Hematopoietic multipotent progenitor cell treated with erythropoietin and hydrocortisone succinate and interleukin-3 and kit ligand, for 4 days (in vitro differentiated cells): ENCODE measurements at regions not wholly inside any gene's neighbourhood (a gene's known extent, or its start where the extent isn't known, plus 50 kb on each side); places are given as distances from the start of the nearest gene placed in this dataset.
"Not testable (repeated sequence)": the region's sequence is repeated elsewhere in the genome, so short reads cannot be mapped to it uniquely, and the experiment has no call there.

Experiments used
- DNase-seq: peaks from one replicate; pipeline ENCODE4 v3.0.0-alpha.2; 2015

DNA sequence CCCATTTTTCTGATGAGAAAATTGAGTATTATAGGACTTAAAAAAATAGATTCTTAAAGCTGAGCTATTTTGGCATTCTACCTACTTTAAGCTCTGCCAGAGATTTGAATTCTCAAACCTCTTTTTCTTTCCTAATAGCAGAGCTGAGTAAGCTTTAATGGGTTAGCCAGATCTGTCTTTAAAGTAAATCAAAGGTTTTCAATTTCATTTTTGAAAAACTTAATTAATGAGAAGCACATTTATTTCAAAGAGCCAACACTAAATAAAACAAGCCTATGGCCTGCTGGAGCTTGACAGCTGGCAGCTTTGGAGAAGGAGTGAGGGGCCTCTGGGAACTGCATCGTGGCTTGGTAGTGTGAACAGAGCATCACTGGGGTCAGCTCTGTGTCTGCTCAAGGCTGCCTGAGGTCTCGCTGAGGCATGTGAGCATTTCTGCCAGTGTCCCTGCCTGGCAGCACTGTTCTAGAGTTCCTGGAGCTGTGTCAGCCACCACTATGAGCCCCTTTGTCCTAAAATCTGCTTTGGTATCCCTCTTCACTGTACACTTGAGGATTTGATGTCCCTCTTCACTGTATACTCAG is 50.4 kb upstream of the PRSS23 start:
- no peak for DNase-seq

DNA sequence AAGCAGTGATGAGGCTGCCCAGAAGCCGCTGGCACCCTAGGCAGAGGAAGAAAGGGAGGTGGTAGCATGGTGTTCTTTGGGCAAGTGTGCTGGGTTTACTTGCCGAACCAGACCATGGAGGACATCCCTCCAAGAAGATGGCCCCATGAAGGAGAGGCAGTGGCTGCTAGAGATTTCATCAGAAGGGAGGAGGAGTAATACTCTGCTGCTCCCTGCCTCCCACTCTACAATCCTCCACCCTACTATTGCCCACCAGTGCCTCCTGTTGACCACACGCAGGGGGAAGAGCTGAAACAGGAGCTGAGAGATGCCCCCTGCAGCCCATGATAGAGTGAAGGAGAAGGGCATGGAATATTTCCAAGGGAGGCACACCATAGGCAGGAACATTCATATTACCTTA is 51.0 kb upstream of the PRSS23 start:
- peak; percentile 22 for DNase-seq

DNA sequence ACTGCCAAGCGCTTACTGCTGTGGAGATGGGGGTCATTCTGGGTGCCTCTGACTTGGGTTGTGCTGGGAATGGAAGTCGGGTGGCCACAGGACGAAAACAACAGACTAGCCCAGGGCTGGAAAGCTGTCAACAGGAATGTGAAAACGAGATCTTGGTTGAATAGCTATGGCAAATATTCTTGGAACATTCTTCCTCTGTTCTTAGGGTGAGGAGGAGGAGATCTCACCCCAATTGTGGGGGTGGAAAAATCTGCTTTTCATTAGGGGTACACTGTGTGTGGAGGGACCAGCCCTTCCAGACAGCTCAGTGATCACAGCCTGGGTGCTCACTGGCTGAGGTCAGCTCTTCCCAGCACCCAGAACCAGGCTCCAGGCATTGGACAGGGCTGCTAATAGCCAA is 52.0 kb upstream of the PRSS23 start:
- DNase-seq = no peak

DNA sequence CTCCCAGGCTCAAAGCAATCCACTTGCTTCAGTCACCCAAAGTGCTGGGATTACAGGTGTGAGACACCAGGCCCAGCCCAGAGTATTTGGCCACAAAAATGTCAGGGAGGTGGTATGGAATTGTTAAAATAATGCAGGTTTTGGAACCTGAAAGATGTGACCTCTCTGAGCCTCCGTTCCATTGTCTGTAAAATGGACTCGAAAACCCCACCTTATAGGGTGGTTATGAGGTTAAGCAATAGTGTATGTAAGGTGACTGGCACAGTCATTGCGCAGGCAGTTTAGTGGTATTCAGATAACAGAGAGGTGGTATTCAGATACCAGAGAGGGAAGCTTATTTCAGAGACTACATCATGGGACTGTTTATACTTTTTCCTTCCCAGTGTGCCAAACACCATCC is 52.5 kb upstream of the PRSS23 start:
- peak; percentile 23 for DNase-seq

DNA sequence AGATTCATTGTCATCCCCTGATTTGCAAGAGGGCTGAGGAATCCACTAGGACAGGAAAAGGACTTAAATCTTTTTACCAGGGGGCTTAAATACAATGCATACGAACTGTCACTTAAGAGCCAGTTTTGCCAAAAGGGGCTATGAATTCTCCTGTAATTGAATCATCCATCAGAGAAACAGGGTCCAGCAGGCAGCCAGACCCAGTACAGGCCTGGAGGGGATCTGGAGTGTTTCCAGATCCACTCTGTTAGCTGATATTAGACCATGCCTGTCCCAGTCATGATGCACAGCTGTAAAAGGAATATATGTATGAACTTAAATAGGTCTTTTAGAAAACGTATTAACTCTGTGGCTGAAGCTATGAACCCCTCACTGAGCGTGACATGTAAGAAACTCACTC is 53.8 kb upstream of the PRSS23 start:
- no peak for DNase-seq

DNA sequence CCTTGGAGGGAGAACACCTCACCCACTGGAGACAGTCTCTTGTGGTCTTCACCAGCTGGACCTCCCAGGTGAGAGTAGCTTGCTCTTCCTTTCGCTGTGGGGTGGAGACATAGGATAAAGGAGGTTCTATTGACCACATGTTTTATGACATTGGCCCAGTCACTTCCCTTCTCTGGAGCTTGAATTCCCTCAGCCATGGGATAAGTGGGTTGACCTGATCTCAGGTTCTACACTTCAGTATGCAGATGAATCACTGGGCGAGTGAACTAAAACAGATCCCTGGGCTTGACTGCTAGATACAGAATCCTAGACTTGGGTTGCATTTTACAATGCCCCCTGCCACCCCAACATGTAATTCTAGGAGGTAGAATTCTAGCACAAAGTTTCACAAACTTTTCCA is 54.8 kb upstream of the PRSS23 start:
- no peak for DNase-seq

DNA sequence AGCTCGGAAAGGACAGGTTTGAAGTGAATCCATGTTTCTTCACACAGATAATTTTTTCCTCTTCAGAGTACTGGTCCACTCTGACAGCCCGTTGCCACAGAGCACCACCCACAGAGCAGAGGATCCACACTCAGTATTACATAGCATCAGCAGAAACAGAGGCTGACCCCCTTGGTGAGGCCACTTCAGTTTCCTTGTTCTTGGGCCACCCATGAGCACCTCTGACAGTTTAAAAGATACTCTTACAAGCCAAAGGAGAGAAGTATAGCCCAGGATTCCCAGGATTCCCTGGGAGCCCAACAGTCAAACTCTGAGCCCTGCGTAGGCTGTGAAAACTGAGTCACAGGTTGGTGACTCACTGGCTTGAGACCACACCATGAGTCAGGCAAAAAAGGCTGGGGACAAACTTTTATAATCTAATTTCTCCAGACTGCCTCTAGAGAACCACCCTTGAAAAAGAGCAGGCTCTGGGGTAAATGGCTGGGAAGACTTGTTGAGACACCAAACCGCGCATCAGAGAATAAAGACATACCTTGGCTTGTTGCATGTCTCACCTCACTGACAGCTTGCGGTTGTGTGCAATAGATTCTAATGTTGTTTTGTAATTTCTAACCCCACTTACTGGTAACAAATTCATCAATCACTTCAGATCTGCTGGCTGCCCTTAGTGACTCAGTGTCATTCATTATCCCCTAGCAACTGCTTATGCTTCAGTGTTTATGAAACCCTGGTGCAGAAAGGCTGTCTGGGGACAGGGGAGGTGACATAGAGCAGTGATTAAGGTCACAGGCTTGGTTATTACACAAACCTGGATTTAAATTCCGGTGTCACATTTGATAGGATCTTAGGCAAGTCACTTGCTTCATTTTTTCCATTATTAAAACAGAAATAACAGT is 56.9 kb upstream of the PRSS23 start:
- peak; percentile 91 for DNase-seq

DNA sequence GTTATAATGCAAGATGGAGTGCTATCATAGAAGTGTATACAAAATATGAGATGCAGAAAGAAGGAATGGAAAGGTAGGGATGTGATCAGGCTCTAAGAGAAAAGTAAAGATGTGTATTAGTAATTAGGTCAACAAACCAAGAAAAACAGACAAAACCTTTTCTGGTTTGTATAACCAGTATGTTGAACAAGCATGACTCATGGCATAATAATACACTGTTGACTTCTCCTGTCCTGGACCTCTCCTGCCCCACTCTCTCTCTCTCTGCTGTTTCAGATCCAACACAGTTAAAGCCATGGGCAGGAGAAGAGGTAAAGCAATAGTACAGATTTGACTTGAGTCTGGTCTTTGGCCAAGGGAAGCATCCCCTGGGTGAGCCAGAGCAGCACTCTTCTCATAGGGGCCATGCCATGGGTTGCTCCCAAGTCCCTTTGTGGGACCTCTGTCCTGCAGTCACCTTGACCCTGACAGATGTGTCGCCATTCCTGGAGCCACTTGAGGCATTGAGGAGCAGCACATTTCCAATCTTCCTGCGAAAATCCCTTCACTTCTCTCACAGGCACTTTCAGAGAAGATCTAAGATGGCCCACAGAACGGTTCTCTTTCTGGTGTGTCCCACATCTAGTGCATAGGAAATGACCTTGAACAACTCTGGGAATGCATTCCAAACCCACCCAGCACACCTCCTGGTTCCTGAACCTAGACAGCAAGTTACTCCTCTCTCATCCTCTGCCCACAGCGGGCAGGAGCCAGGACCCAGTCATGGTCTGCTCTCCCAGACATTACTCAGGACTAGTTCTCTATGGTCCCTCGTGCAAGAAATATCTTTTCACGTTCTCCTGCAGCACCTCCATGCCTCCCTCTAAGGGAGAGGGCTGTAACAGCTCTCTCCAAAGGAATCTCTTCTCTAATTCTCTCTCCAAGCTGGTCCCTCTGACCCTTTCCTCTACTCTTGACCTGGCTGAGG is 58.2 kb upstream of the PRSS23 start:
- no peak for DNase-seq

DNA sequence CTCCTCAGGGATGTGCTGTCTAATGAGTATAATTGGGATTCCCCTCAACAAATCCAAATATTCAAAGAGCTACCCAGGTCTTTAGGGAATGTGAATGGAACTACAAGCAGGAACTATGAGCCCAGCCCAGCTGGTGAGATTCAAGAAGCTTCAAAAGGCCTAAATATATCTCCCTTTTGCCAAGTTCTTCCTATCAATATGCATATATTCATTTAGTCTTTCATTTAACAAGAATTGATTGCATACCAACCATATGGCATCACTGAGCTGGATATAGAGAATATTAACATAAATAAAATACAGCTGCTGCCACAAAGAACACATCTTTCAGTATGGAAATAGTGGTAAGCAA is 58.9 kb upstream of the PRSS23 start:
- no peak for DNase-seq

DNA sequence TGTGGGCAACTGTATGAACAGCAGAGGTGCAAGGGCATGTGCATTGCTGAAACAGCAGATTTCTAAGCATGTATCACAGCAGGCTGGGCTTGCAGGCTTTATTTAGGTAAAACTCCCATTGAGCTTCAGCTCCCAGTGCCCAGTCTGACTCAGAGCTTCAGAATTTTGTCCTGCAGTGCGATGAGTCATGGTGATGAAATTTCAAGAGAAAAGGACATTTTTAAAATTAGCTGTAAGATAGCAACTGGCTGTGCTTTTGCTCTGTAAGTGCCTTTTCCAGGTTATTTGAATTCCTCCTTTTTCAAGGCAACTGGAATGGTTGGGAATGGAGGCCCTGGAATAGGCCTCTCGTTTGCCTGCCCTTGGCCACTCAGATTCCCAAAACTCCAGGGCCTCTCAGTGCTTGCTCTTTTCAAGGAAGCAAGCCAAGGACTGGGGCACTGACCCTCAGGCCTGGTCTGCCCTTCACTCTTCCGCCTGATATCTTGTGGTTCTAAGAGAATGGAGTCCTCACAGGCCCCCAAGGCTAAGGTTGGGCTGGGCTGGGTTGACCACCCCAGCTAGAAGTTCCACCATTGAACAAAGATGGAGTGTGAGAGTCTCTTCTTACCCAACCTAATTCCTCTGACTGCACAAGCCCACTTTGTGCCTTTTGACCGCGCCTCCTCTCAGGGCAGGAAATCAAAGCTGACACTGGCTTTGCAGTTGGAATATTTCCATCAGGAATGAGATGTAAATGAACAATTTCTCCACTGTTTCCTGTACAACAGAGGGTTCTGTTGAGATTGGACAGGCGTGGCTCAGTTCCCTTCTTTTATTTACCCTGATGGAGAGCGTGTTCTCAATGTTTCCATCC is 59.5 kb upstream of the PRSS23 start:
- peak; percentile 77 for DNase-seq

DNA sequence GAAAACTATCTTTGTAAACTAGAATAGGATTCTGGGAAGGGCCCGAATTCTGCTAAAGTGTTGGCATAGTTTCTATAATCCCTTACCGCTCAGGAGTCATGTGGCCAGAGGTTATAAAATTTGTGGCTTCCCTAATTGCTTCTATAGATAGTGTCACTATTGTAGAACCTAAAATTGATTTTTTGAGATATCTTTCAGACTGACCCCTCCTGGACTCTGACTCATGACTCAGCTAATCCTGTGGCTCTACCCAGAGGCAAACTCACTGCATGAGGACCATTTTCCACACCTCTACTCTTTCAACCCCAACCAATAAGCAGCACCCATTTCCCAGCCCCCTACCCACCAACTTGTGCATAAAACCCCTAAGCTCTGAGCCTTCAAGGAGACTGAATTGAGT is 61.8 kb upstream of the PRSS23 start:
- no peak for DNase-seq

DNA sequence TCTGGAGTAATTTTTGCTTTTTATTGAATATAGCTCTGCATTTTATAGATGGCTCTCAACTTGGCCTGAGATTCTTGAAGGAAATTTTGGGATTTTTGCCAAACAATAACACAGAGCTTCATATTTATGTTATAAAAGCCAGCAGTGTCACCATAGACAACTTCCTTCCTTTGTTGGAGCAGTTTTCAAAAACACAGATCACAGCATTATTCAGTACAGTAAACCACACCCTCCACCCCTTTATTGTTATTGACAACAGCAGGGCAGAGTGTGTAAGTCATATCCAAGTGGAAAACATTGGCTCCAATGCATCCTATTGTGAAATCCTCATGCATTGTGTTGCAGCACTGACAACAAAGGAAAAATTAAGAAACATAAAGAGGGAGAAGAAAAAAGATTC is 62.6 kb upstream of the PRSS23 start:
- no peak for DNase-seq

DNA sequence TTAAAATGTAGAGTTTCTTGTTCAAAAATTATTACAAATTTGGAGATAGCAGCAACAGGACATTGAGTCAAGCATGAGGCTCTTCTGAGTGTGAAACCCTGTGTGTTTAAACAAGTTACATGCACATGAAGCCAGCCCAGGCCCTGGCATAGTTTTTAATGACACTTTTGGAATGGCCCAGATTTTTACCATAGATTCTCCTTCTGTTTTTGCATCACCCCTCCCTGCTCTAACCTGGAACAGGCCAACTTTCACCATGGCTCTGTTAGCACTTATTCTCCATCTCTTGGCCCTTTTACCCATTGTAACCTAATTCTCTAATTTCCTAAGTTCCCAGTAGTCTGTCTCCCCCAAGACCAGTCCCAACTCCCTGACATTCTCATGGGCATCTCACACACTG is 63.1 kb upstream of the PRSS23 start:
- no peak for DNase-seq

DNA sequence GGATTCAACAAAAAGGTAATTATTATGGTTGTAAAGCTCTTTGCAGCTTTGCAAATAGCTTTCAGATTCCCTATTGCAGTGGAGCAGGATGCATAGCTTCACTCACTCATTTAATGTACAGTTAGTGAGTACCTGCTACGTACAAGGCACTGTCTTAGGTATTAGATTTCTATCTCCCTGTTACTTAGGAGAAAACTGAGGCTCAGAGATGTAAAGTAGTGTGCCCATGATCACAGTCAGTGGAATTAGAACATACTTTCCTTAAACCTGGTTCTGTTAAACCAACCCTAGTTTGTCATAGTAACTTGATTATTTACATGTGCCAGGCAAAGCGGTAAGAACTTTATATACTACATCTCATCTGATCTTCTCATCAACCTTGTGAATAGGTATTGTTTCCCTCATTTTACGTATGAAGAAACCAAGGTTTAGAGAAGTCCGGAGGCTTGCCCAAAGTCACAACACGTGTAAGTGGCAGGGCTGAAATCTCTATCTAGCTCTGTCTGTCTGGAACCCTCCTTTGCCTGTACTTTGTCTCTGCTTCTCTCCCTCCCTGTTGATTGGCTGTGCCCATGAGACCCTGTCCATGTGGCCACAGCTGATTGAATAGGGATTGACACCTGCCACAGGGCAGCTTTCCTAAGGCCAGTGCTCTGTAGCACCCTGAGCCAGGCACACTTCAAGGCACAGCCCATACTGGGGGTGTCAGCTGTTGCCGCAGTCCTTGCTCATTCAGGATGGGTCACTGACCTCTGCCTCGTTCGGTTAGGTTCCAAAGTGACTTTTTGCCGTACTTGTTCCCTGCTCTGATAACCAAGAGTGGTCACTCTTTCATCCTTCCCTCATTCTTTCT is 63.8 kb upstream of the PRSS23 start:
- DNase-seq = no peak

DNA sequence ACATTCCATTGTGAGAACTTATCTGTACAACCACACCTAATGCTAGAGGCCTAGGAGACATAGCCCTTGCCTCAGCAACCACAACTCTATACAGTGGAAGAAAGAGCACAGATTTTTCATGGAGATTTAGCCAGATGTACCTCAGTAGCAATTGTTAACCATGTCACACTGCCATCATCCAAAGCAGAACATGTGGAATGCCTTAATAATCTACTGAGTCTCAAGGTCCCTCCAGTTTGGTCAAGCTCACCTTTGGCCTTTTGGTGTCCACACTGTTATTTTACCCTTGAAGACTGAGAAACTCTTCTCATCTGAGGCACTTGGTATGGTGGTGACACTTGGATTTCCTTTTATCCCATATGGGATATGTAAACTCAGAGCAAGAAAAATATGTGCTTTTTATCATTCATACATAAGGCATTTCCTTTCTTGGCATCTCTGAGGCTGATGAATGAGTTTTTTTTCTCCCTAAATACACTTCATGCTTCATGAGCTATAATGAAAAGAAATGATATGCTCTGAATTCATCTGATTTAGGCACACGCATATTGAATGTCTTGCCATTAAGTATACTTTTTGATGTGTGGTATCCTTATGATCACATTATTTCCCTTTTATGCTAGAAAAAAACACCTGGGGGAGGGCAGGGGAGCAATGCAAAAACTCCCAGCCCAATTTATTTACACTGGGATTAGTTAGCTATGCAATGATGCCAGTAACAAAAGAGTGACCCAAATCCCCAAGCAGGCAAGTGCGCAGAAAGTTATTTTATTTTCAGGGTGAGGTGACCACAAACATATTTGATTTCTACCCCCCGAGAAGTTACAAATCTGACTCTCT is 63.3 kb upstream of the ME3 start:
- no peak for DNase-seq

DNA sequence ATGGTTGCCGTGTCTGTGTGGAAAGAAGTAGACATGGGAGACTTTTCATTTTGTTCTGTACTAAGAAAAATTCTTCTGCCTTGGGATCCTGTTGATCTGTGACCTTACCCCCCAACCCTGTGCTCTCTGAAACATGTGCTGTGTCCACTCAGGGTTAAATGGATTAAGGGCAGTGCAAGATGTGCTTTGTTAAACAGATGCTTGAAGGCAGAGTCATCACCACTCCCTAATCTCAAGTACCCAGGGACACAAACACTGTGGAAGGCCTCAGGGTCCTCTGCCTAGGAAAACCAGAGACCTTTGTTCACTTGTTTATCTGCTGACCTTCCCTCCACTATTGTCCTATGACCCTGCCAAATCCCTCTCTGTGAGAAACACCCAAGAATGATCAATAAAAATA is 60.3 kb upstream of the ME3 start:
- not testable (repeated sequence) for DNase-seq

DNA sequence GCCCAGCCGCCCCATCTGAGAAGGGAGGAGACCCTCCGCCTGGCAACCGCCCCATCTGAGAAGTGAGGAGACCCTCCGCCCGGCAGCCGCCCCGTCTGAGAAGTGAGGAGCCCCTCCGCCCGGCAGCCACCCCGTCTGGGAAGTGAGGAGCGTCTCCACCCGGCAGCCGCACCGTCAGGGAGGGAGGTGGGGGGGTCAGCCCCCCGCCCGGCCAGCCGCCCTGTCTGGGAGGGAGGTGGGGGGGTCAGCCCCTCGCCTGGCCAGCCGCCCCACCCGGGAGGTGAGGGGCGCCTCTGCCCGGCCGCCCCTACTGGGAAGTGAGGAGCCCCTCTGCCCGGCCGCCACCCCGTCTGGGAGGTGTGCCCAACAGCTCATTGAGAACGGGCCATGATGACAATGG is 59.9 kb upstream of the ME3 start:
- DNase-seq = not testable (repeated sequence)

DNA sequence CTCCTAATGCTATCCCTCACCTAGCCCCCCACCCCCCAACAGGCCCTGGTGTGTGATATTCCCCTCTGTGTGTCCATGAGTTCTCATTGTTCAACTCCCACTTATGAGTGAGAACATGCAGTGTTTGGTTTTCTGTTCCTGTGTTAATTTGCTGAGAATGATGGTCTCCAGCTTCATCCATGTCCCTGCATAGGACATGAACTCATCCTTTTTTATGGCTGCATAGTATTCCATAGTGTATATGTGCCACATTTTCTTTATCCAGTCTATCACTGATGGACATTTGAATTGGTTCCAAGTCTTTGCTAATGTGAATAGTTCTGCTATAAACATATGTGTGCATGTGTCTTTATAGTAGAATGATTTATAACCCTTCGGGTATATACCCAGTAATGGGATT is 57.2 kb upstream of the ME3 start:
- not testable (repeated sequence) for DNase-seq

DNA sequence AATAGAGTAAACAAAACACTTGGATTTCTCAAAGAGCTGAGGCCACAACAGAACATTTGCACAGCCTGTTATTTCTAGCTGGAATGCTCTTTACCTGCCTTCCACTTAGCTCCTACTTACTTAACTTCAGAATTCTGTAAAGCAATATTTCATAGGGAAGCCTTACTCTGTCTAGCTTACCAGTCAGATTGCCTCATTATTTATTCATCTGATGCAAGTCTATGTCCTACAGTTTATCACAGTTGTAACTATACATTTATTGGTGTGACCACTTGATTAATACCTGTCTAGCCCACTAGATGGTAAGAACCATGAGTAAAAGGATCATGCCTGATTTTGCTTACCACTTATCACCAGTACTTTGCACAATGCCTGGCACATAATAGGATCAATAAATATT is 56.1 kb upstream of the ME3 start:
- DNase-seq = no peak

DNA sequence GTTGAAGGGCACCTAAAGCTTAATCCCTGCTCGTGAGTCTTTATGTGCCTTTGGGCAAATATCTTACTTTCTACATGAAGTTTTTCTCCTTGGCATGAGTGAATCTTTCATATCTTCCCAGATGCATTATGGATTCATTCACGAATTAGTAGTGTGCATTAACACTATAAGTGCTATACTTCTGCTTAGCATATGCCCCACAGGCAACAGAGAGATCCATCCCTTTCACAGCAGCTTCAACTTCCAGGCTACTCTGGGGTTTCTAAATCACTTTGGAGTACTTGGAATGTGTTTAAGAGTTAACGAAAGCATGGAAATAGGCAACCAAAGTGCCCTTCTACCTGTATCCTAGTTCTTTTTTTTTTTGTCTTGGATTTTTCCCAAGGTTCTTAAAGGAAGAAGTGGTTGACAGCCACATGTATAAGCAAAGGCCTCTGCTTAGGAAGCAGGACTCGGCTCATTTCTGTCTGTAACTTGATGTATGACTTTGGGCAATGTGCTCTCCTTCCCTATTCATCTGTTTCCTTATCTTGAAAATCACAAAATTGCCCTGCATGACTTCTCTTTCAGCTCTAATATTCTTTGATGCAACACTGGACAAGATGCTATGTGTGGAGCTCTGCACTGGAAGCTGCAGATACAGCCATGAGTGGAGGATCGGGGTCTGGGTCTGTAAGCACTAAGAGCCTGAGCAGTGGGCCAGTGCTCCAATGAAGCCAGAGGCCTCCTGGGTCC is 54.5 kb upstream of the ME3 start:
- no peak for DNase-seq
